GM18519 (cell line): ENCODE measurements at regions not wholly inside any gene's neighbourhood (a gene's known extent, or its start where the extent isn't known, plus 50 kb on each side); places are given as distances from the start of the nearest gene placed in this dataset.

Source experiments
- ATAC-seq: cut with Tn5 transposase; IDR thresholded peaks from one replicate; pipeline ENCODE4 v1.9.1; 2021; ENCODE audit warnings: mild to moderate bottlenecking, moderate library complexity; ENCODE audit not compliant: unreplicated experiment, low FRiP score

- no peak for ATAC-seq
Observed at GRCh38 chr14:101022121-101022520, 118.6 kb upstream of the RTL1 start.

- ATAC-seq = no peak
Observed at GRCh38 chr14:101022916-101023435, 119.5 kb upstream of the RTL1 start.

- ATAC-seq = no peak
Observed at GRCh38 chr14:101024686-101025085, 121.2 kb upstream of the RTL1 start.

GRCh38 chr14:101025131-101025530, 121.6 kb upstream of the RTL1 start:
- no peak for ATAC-seq

GRCh38 chr14:101025696-101026095, 122.2 kb upstream of the RTL1 start:
- no peak for ATAC-seq

GRCh38 chr14:101026341-101026740, 122.8 kb upstream of the RTL1 start:
- no peak for ATAC-seq

- ATAC-seq = no peak
Observed at GRCh38 chr14:101027291-101027690, 123.8 kb upstream of the RTL1 start.

GRCh38 chr14:101027966-101028365, 124.4 kb upstream of the RTL1 start:
- no peak for ATAC-seq

- ATAC-seq = no peak
Observed at GRCh38 chr14:101028971-101029667, 125.6 kb upstream of the RTL1 start.

GRCh38 chr14:101029668-101030290, 126.3 kb upstream of the RTL1 start:
- no peak for ATAC-seq

GRCh38 chr14:101030586-101030985, 127.1 kb upstream of the RTL1 start:
- no peak for ATAC-seq

GRCh38 chr14:101031186-101031585, 127.7 kb upstream of the RTL1 start:
- ATAC-seq = no peak

GRCh38 chr14:101031721-101032120, 128.2 kb upstream of the RTL1 start:
- ATAC-seq = no peak

GRCh38 chr14:101032433-101032832, 128.9 kb upstream of the RTL1 start:
- ATAC-seq = no peak

- ATAC-seq = no peak
Observed at GRCh38 chr14:101033006-101033405, 129.5 kb upstream of the RTL1 start.

GRCh38 chr14:101033446-101034165, 130.1 kb upstream of the RTL1 start:
- ATAC-seq = no peak

GRCh38 chr14:101034986-101035385, 131.5 kb upstream of the RTL1 start:
- no peak for ATAC-seq

GRCh38 chr14:101035466-101036225, 132.1 kb upstream of the RTL1 start:
- no peak for ATAC-seq

GRCh38 chr14:101037021-101037817, 133.7 kb upstream of the RTL1 start:
- no peak for ATAC-seq
